GM21528 (cell line): ENCODE measurements at regions not wholly inside any gene's neighbourhood (a gene's known extent, or its start where the extent isn't known, plus 50 kb on each side); places are given as distances from the start of the nearest gene placed in this dataset.
A peak's percentile ranks its signal among the peaks of the same experiment; 100 is the strongest.
"Not testable (repeated sequence)": the region's sequence is repeated elsewhere in the genome, so short reads cannot be mapped to it uniquely, and the experiment has no call there.

Experiments
- ATAC-seq: cut with Tn5 transposase; IDR thresholded peaks from one replicate; pipeline ENCODE4 v1.9.1; 2021; ENCODE audit warnings: mild to moderate bottlenecking, moderate library complexity; ENCODE audit not compliant: unreplicated experiment, low FRiP score

- no peak for ATAC-seq
These were observed 80.2 kb upstream of the NFE2L3 start for GRCh38 chr7:26071622-26072456.

GRCh38 chr7:26073041-26073440, 79.0 kb upstream of the NFE2L3 start:
- ATAC-seq = no peak

DNA sequence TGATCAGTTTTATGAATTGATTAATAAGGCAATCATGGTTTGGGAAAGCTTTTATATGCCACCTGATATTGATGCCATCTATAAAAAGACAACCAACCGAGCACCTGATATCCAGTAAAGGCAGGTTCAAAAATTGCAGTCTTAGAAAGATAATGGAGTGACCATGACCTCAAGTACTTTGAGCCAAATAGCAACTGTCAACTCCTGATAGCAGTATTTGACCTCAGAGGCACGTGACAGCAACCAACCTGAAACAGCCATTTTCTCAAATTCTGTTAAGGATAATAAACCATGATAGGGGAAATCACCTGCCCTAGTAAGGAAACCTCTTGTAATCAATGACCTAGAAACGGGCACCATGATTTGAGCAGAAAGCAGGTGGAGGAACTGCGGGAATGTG, 77.1 kb upstream of the NFE2L3 start:
- no peak for ATAC-seq

DNA sequence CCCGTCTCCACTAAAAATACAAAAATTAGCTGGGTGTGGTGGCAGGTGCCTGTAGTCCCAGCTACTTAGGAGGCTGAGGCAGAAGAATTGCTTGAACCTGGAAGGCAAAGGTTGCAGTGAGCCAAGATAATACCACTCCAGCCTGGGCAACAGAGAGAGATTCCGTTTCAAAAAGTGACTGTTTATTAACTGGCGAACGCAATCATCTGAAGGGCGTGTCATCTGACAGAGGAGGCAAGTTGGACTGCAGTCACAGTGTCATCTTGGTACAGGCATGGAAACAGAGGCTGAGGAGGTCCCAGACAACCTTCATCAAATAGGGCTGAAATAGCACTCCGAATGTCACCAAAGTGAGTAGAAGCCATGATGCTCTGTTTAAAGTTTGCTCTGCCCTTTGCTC, 75.3 kb upstream of the NFE2L3 start:
- ATAC-seq = no peak

GRCh38 chr7:26078437-26079336, 73.3 kb upstream of the NFE2L3 start:
- peak; percentile 76 for ATAC-seq

DNA sequence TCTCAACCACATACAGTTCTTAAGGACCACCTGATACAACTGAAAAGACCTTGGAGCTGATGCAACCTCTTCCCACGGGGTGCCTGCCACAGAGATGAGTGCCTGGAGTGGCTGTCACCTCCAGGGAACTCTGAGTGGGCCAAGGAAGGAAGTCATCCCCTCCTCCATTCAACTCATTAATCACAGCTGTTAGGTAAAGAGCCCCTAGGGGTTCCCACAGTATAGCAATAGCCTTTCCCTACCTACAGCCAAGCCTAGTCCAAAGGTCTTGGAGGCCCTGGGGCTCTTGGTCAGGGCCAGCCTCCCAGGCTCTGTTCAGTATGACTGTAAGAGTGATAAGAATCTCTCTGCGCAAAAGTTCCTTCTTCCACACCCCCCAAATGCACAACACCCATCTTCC, 70.4 kb upstream of the NFE2L3 start:
- ATAC-seq = no peak

DNA sequence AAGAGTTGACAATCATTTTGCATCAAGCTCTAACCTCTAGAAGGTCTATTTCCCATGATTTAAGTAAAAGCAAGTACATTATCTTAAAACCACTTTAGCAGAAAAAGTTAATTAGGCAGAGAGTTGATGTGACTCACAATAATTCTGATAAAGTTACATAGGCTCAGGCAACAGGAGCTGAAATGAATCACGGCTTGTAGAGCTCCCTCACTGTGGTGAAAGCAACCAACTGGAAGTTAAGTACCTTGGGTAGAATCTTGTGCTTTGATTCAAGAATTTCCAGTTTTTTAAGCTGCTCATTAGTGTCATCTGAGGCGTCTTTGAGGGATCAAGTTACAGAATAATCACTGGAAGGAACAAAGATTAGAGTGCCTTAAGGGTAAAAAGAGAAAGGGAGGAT, 68.9 kb upstream of the NFE2L3 start:
- no peak for ATAC-seq

- no peak for ATAC-seq
These were observed 67.6 kb upstream of the NFE2L3 start for GRCh38 chr7:26084418-26084817.

GRCh38 chr7:26085771-26086170, 66.2 kb upstream of the NFE2L3 start:
- no peak for ATAC-seq

DNA sequence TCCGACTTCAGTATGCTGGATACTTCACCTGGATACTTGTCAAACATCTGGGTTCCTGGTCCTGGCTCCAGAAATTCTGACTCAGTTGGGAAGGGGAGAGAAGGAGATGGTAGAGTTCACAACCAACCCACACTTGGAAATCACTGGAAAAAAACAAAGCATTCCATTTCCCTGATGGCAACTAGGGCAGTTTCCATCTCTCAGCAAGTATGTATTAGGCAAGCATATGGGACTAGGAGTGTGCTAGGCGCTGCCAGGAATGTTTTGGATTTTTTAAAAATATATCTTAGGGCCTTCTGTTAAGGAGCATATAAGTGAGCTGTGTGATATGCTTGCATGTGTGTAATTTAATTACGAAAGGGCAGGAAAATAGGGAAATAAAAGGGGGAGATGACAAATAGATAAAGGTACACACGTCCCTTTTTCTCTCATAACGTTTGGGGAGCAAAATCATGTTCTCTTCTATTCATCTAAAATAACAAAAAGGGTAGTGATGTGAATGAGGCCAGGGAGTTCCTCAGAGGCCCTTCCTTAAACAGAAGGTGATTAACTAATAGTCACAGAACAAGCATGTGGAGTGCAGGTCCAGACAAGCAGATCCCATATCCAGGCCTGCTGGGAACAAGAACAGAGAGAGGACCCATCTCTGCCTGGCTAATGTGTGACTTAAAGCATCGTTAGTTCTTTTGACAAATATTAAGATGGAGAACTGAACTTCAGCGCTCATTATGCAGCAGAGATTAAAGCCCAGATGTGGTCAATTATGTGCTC, 64.5 kb upstream of the NFE2L3 start:
- no peak for ATAC-seq

DNA sequence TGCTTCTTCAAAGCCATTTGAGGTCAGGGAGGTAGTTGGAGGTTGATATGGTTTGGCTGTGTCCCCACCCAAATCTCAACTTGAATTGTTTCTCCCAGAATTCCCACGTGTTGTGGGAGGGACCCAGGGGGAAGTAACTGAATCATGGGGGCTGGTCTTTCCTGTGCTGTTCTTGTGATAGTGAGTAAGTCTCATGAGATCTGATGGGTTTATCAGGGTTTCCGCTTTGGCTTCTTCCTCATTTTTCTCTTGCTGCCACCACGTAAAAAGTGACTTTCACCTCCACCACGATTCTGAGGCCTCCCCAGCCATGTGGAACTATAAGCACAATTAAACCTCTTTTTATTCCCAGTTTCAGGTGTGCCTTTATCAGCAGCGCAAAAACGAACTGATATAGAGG, 62.5 kb upstream of the NFE2L3 start:
- ATAC-seq = not testable (repeated sequence)

DNA sequence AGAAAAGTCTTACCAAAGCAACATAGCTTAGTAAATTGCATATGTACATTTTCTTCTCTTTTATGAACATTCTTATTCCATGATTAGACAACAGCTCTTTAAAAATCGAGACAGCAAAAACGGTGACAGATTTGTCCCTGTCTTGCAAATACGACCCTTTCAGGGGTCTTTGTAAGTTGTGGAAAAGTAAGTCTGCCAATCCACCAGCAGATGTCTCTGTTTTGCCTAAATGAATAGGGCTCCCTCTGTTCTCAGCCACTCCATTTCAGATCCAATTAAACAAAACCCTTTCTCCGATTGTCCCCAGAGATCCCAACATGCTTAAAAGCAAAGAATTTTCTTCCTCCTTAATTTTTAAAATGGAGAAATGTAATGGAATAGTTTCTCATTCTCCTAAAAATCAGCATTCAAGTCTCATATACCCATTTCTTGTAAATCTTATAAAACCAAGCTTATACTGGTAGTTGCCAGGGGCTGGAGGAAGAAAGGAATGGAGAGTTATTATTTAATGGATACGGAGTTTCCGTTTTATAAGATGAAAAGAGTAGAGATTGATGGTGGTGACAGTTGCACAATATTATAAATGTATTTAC, 61.0 kb upstream of the NFE2L3 start:
- ATAC-seq = no peak

DNA sequence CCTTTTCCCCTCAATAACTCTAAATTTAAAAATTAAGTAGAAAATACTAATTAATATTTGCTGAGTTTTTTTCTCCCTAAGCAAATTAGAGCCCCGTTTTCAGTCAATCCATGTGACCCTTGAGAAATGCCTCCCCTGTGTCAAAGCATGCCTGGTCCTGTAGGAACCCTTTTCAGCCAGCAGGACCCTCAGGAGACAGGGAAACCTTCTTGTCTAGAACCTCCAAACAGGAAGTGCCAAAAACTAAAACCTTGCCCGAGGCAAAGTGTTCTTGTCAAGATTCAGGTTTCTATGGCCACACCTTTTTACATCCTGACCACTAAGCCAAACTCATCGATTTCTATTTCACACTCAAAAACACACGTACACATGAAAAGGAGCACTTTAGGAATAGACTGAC, 60.1 kb upstream of the NFE2L3 start:
- no peak for ATAC-seq

GRCh38 chr7:26093023-26093422, 59.0 kb upstream of the NFE2L3 start:
- no peak for ATAC-seq

GRCh38 chr7:26096136-26096535, 55.9 kb upstream of the NFE2L3 start:
- ATAC-seq = no peak

- no peak for ATAC-seq
These were observed 53.9 kb upstream of the NFE2L3 start for GRCh38 chr7:26097837-26098668.

DNA sequence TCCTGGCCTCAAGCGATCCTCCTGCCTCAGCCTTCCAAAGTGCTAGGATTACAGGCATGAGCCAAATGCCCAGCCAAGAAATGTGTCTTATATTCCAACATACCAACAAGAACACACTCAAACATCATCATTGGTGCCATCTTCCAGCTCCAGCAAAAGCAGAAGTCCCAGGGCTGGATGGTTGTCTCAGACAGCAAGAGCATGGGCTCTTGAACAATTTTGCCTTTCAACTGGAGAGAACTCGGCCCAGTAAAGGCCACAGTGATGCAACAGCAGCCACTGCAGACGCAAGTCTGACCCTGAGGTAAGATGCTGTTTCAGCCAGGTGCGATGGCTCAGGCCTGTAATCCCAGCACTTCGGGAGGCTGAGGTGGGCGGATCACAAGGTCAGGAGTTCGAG, 52.8 kb upstream of the NFE2L3 start:
- no peak for ATAC-seq

GRCh38 chr7:26100406-26101339, 51.3 kb upstream of the NFE2L3 start:
- peak; percentile 39 for ATAC-seq
